ENCODE measurements at regions not wholly inside any gene's neighbourhood (a gene's known extent, or its start where the extent isn't known, plus 50 kb on each side); places are given as distances from the start of the nearest gene placed in this dataset.

DNA sequence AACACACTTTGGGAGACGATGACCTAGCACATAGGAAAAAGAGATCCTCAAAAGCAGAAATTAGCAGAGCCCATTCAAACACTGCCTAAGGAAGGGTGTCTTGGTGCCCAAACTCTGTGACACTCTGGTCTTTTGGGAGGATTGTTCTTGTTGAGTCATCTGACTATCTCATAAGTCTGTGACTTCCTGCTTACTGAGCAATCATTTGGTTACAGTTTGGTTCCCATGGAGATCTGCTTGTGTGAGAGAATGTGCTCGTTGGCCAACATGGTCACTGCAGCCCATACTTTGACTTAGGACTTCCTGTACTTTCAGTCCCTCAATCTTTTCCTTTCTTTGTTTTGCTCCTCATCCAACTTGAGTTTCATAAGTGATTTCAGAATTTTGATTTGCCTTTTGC lies 602.9 kb downstream of the NYAP2 start:
- Histone ChIP-seq H3K36me3 (ENCODE audit: insufficient read depth, low read length) (no peaks in the 10 kb centered on the region), H3K9ac (ENCODE audit: low read depth, low read length) (no peak overlapping the region), H4K20me1 (ENCODE audit: insufficient read depth, low read length) (no peaks in the 10 kb centered on the region; the same call in 1 of the 2 replicates), H3K4me1 (ENCODE audit: insufficient read depth, low read length) (no peaks in the 10 kb centered on the region), H3K4me2 (ENCODE audit: insufficient read depth, low read length) (no peak overlapping the region), H3K9me3 (ENCODE audit: insufficient read depth, low read length, severe bottlenecking) (no peaks in the 10 kb centered on the region), H3K27me3 (ENCODE audit: insufficient read depth, low read length, poor library complexity) (no peaks in the 10 kb centered on the region), H3K79me2 (ENCODE audit: insufficient read depth, low read length) (no peaks in the 10 kb centered on the region), H2AFZ (ENCODE audit: low read depth, low read length) (no peak overlapping the region), H3K4me3 (ENCODE audit: low read depth in 1 of 2, low read length in 2 of 2) (no peak overlapping the region), H3K27ac (ENCODE audit: low read length) (no peak overlapping the region)
- ATAC-seq (ENCODE audit: insufficient read depth, low read depth) (no peak), DNase-seq (no peak)
- no peak for TF ChIP-seq EZH2 (IDR thresholded peaks at IDR 0.05; ENCODE audit: borderline replicate concordance, low read depth, low read length, severe bottlenecking)
- TF ChIP-seq CTCF (IDR thresholded peaks at IDR 0.05; ENCODE audit: borderline replicate concordance, extremely low read depth, low read length, poor library complexity, severe bottlenecking): no peak

- ATAC-seq (ENCODE audit: insufficient read depth, low read depth) (no peak), DNase-seq (no peak)
- Histone ChIP-seq H3K27ac (ENCODE audit: low read length) (no peak overlapping the region), H3K36me3 (ENCODE audit: insufficient read depth, low read length) (no peaks in the 10 kb centered on the region), H3K4me2 (ENCODE audit: insufficient read depth, low read length) (no peak overlapping the region), H3K9me3 (ENCODE audit: insufficient read depth, low read length, severe bottlenecking) (no peaks in the 10 kb centered on the region), H3K4me1 (ENCODE audit: insufficient read depth, low read length) (no peaks in the 10 kb centered on the region), H3K79me2 (ENCODE audit: insufficient read depth, low read length) (no peaks in the 10 kb centered on the region), H3K27me3 (ENCODE audit: insufficient read depth, low read length, poor library complexity) (no peaks in the 10 kb centered on the region), H3K9ac (ENCODE audit: low read depth, low read length) (no peak overlapping the region), H3K4me3 (ENCODE audit: low read depth in 1 of 2, low read length in 2 of 2) (no peak overlapping the region), H4K20me1 (ENCODE audit: insufficient read depth, low read length) (no peaks in the 10 kb centered on the region; the same call in 1 of the 2 replicates), H2AFZ (ENCODE audit: low read depth, low read length) (no peak overlapping the region)
- TF ChIP-seq CTCF (IDR thresholded peaks at IDR 0.05; ENCODE audit: borderline replicate concordance, extremely low read depth, low read length, poor library complexity, severe bottlenecking): no peak
- TF ChIP-seq EZH2 (IDR thresholded peaks at IDR 0.05; ENCODE audit: borderline replicate concordance, low read depth, low read length, severe bottlenecking): no peak
Measured at GRCh38 chr2:226001716-226002115, 602.2 kb downstream of the NYAP2 start.

DNA sequence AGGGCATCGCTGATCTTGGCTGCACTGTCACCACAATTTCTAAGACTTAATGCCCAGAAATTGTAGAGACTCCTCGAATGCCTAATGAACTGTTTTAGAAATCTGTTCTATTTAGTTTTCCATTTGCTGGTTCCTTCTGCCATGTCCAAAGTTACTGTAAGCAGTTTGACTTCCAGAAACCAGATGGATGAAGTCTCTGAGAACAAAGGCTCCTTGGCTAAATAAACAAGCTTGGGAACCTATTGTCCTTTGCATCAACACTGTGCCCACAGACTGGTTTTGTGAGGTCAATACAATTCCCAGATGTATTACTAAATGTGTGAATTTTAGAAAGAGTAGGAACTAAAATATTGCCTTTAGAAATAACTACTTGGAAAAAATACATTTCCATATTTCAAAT lies 600.2 kb downstream of the NYAP2 start:
- Histone ChIP-seq H3K27ac (ENCODE audit: low read length) (no peak overlapping the region), H3K9me3 (ENCODE audit: insufficient read depth, low read length, severe bottlenecking) (no peaks in the 10 kb centered on the region), H3K79me2 (ENCODE audit: insufficient read depth, low read length) (no peaks in the 10 kb centered on the region), H2AFZ (ENCODE audit: low read depth, low read length) (no peak overlapping the region), H4K20me1 (ENCODE audit: insufficient read depth, low read length) (no peaks in the 10 kb centered on the region; the same call in 1 of the 2 replicates), H3K36me3 (ENCODE audit: insufficient read depth, low read length) (no peaks in the 10 kb centered on the region), H3K4me3 (ENCODE audit: low read depth in 1 of 2, low read length in 2 of 2) (no peak overlapping the region), H3K9ac (ENCODE audit: low read depth, low read length) (no peak overlapping the region), H3K27me3 (ENCODE audit: insufficient read depth, low read length, poor library complexity) (no peaks in the 10 kb centered on the region), H3K4me2 (ENCODE audit: insufficient read depth, low read length) (no peak overlapping the region), H3K4me1 (ENCODE audit: insufficient read depth, low read length) (no peaks in the 10 kb centered on the region)
- no peak for ATAC-seq (ENCODE audit: insufficient read depth, low read depth)
- TF ChIP-seq EZH2 (IDR thresholded peaks at IDR 0.05; ENCODE audit: borderline replicate concordance, low read depth, low read length, severe bottlenecking) (no peak), CTCF (IDR thresholded peaks at IDR 0.05; ENCODE audit: borderline replicate concordance, extremely low read depth, low read length, poor library complexity, severe bottlenecking) (no peak)
- no peak for DNase-seq

- H3K27me3 ChIP-seq (ENCODE audit: insufficient read depth, low read length, poor library complexity): no peaks in the 10 kb centered on the region
- ATAC-seq (ENCODE audit: insufficient read depth, low read depth): no peak
- H3K9ac ChIP-seq (ENCODE audit: low read depth, low read length): no peak overlapping the region
- H2AFZ ChIP-seq (ENCODE audit: low read depth, low read length): no peak overlapping the region
- H3K36me3 ChIP-seq (ENCODE audit: insufficient read depth, low read length): no peaks in the 10 kb centered on the region
- no peaks in the 10 kb centered on the region; the same call in 1 of the 2 replicates for H4K20me1 ChIP-seq (ENCODE audit: insufficient read depth, low read length)
- no peaks in the 10 kb centered on the region for H3K79me2 ChIP-seq (ENCODE audit: insufficient read depth, low read length)
- TF ChIP-seq EZH2 (IDR thresholded peaks at IDR 0.05; ENCODE audit: borderline replicate concordance, low read depth, low read length, severe bottlenecking): no peak
- no peak for TF ChIP-seq CTCF (IDR thresholded peaks at IDR 0.05; ENCODE audit: borderline replicate concordance, extremely low read depth, low read length, poor library complexity, severe bottlenecking)
- DNase-seq: no peak
- no peak overlapping the region for H3K4me3 ChIP-seq (ENCODE audit: low read depth in 1 of 2, low read length in 2 of 2)
- H3K4me2 ChIP-seq (ENCODE audit: insufficient read depth, low read length): no peak overlapping the region
- H3K9me3 ChIP-seq (ENCODE audit: insufficient read depth, low read length, severe bottlenecking): no peaks in the 10 kb centered on the region
- no peak overlapping the region for H3K27ac ChIP-seq (ENCODE audit: low read length)
- H3K4me1 ChIP-seq (ENCODE audit: insufficient read depth, low read length): no peaks in the 10 kb centered on the region
Measured at GRCh38 chr2:225998653-225999052, 599.1 kb downstream of the NYAP2 start.
